ENCODE measurements at regions not wholly inside any gene's neighbourhood (a gene's known extent, or its start where the extent isn't known, plus 50 kb on each side); places are given as distances from the start of the nearest gene placed in this dataset.

DNA sequence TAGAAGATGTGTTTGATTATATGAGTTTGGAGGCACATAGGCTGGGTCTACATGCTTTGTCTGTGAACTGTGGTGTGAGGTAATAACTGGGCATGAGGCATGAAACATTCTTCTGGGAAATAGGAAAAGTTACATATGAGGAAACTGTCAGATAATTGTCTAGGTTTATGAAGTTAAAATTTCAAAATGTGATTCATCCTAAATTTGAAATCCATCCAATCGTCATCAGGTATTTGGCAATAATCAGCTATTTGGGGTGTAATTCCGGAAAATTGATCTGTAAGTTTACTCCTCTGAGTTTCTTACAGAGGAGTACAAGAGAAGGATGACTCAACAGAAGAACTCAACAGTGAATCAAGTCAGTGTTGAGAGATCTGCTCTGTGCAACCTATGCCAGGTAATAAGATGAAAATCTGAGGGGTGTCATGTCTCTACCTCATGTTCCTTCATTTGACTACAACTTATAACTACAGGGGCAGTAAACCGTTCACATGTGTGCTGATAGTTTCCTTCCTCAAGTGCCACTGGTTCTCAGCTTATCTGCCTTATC lies 1171.6 kb upstream of the CDH18 start:
- TF ChIP-seq, protein P1, sequence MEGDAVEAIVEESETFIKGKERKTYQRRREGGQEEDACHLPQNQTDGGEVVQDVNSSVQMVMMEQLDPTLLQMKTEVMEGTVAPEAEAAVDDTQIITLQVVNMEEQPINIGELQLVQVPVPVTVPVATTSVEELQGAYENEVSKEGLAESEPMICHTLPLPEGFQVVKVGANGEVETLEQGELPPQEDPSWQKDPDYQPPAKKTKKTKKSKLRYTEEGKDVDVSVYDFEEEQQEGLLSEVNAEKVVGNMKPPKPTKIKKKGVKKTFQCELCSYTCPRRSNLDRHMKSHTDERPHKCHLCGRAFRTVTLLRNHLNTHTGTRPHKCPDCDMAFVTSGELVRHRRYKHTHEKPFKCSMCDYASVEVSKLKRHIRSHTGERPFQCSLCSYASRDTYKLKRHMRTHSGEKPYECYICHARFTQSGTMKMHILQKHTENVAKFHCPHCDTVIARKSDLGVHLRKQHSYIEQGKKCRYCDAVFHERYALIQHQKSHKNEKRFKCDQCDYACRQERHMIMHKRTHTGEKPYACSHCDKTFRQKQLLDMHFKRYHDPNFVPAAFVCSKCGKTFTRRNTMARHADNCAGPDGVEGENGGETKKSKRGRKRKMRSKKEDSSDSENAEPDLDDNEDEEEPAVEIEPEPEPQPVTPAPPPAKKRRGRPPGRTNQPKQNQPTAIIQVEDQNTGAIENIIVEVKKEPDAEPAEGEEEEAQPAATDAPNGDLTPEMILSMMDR (IDR thresholded peaks at IDR 0.05): no peak
- no peak for TF ChIP-seq POLR2A (IDR thresholded peaks at IDR 0.05)
- TF ChIP-seq EP300 (IDR thresholded peaks at IDR 0.05): no peak
